ENCODE measurements at regions not wholly inside any gene's neighbourhood (a gene's known extent, or its start where the extent isn't known, plus 50 kb on each side); places are given as distances from the start of the nearest gene placed in this dataset.

- H3K4me1 ChIP-seq (ENCODE audit: control insufficient read depth in 5 of 5, insufficient read depth in 5 of 5, low read length in 5 of 5): peaks cover 0 to 4% (median under 1%) of the 10 kb centered on the region in 5 donors
- H3K27me3 ChIP-seq (ENCODE audit: control insufficient read depth in 5 of 5, insufficient read depth in 4 of 5, low read length in 5 of 5): no peaks in the 10 kb centered on the region
- no peak overlapping the region for H3K27ac ChIP-seq (ENCODE audit: low read depth, low read length)
- no peak overlapping the region for H3K4me3 ChIP-seq (ENCODE audit: low read depth in 1 of 5, low read length in 5 of 5)
- H3K9ac ChIP-seq (ENCODE audit: low read length in 5 of 5): no peak overlapping the region
- H3K36me3 ChIP-seq (ENCODE audit: control insufficient read depth in 5 of 5, insufficient read depth in 5 of 5, low read length in 5 of 5): peaks cover 0 to 16% (median 5%) of the 10 kb centered on the region in 5 donors
- no peaks in the 10 kb centered on the region for H3K9me3 ChIP-seq (ENCODE audit: control insufficient read depth in 5 of 5, low read length in 5 of 5)
Measured at GRCh38 chr10:112006407-112006806, 177.2 kb downstream of the GPAM start.

- Histone ChIP-seq H3K27me3 (ENCODE audit: control insufficient read depth in 5 of 5, insufficient read depth in 4 of 5, low read length in 5 of 5) (no peaks in the 10 kb centered on the region), H3K4me3 (ENCODE audit: low read depth in 1 of 5, low read length in 5 of 5) (no peak overlapping the region), H3K9ac (ENCODE audit: low read length in 5 of 5) (no peak overlapping the region), H3K27ac (ENCODE audit: low read depth, low read length) (peak overlapping the region; percentile 1), H3K36me3 (ENCODE audit: control insufficient read depth in 5 of 5, insufficient read depth in 5 of 5, low read length in 5 of 5) (peaks cover 0 to 16% (median 5%) of the 10 kb centered on the region in 5 donors), H3K4me1 (ENCODE audit: control insufficient read depth in 5 of 5, insufficient read depth in 5 of 5, low read length in 5 of 5) (peaks cover 0 to 3% (median 0%) of the 10 kb centered on the region in 5 donors), H3K9me3 (ENCODE audit: control insufficient read depth in 5 of 5, low read length in 5 of 5) (no peaks in the 10 kb centered on the region)
Measured at GRCh38 chr10:112006831-112007230, 176.7 kb downstream of the GPAM start.

- Histone ChIP-seq H3K4me1 (ENCODE audit: control insufficient read depth in 5 of 5, insufficient read depth in 5 of 5, low read length in 5 of 5) (peaks cover 0 to 7% (median 0%) of the 10 kb centered on the region in 5 donors), H3K27ac (ENCODE audit: low read depth, low read length) (no peak overlapping the region), H3K4me3 (ENCODE audit: low read depth in 1 of 5, low read length in 5 of 5) (no peak overlapping the region), H3K36me3 (ENCODE audit: control insufficient read depth in 5 of 5, insufficient read depth in 5 of 5, low read length in 5 of 5) (peaks cover 0 to 5% (median 0%) of the 10 kb centered on the region in 5 donors), H3K9me3 (ENCODE audit: control insufficient read depth in 5 of 5, low read length in 5 of 5) (no peaks in the 10 kb centered on the region), H3K27me3 (ENCODE audit: control insufficient read depth in 5 of 5, insufficient read depth in 4 of 5, low read length in 5 of 5) (no peaks in the 10 kb centered on the region), H3K9ac (ENCODE audit: low read length in 5 of 5) (no peak overlapping the region)
Measured at GRCh38 chr10:112022196-112022595, 161.4 kb downstream of the GPAM start.

GRCh38 chr10:112024079-112024478 is 159.5 kb downstream of the GPAM start:
- no peak overlapping the region for H3K4me3 ChIP-seq (ENCODE audit: low read depth in 1 of 5, low read length in 5 of 5)
- no peaks in the 10 kb centered on the region for H3K27me3 ChIP-seq (ENCODE audit: control insufficient read depth in 5 of 5, insufficient read depth in 4 of 5, low read length in 5 of 5)
- H3K36me3 ChIP-seq (ENCODE audit: control insufficient read depth in 5 of 5, insufficient read depth in 5 of 5, low read length in 5 of 5): peaks cover 0 to 3% (median 0%) of the 10 kb centered on the region in 5 donors
- H3K9ac ChIP-seq (ENCODE audit: low read length in 5 of 5): no peak overlapping the region
- H3K9me3 ChIP-seq (ENCODE audit: control insufficient read depth in 5 of 5, low read length in 5 of 5): peaks cover 0 to 2% (median 0%) of the 10 kb centered on the region in 5 donors
- peaks cover 0 to 7% (median 0%) of the 10 kb centered on the region in 5 donors for H3K4me1 ChIP-seq (ENCODE audit: control insufficient read depth in 5 of 5, insufficient read depth in 5 of 5, low read length in 5 of 5)
- H3K27ac ChIP-seq (ENCODE audit: low read depth, low read length): no peak overlapping the region

GRCh38 chr10:112025228-112025627 is 158.3 kb downstream of the GPAM start:
- H3K27me3 ChIP-seq (ENCODE audit: control insufficient read depth in 5 of 5, insufficient read depth in 4 of 5, low read length in 5 of 5): no peaks in the 10 kb centered on the region
- H3K9me3 ChIP-seq (ENCODE audit: control insufficient read depth in 5 of 5, low read length in 5 of 5): peaks cover 0 to 6% (median 1%) of the 10 kb centered on the region in 5 donors
- H3K4me3 ChIP-seq (ENCODE audit: low read depth in 1 of 5, low read length in 5 of 5): no peak overlapping the region
- peaks cover 0 to 7% (median 0%) of the 10 kb centered on the region in 5 donors for H3K4me1 ChIP-seq (ENCODE audit: control insufficient read depth in 5 of 5, insufficient read depth in 5 of 5, low read length in 5 of 5)
- H3K9ac ChIP-seq (ENCODE audit: low read length in 5 of 5): no peak overlapping the region
- H3K27ac ChIP-seq (ENCODE audit: low read depth, low read length): no peak overlapping the region
- peaks cover 0 to 3% (median 0%) of the 10 kb centered on the region in 5 donors for H3K36me3 ChIP-seq (ENCODE audit: control insufficient read depth in 5 of 5, insufficient read depth in 5 of 5, low read length in 5 of 5)

- Histone ChIP-seq H3K4me3 (ENCODE audit: low read depth in 1 of 5, low read length in 5 of 5) (no peak overlapping the region), H3K36me3 (ENCODE audit: control insufficient read depth in 5 of 5, insufficient read depth in 5 of 5, low read length in 5 of 5) (peaks cover 0 to 13% (median 0%) of the 10 kb centered on the region in 5 donors), H3K9me3 (ENCODE audit: control insufficient read depth in 5 of 5, low read length in 5 of 5) (peaks cover 0 to 6% (median 3%) of the 10 kb centered on the region in 5 donors), H3K27ac (ENCODE audit: low read depth, low read length) (peak overlapping the region; percentile 55), H3K9ac (ENCODE audit: low read length in 5 of 5) (no peak overlapping the region), H3K4me1 (ENCODE audit: control insufficient read depth in 5 of 5, insufficient read depth in 5 of 5, low read length in 5 of 5) (peaks cover 0 to 5% (median 0%) of the 10 kb centered on the region in 5 donors), H3K27me3 (ENCODE audit: control insufficient read depth in 5 of 5, insufficient read depth in 4 of 5, low read length in 5 of 5) (no peaks in the 10 kb centered on the region)
Measured at GRCh38 chr10:112026438-112026837, 157.1 kb downstream of the GPAM start.

- Histone ChIP-seq H3K4me1 (ENCODE audit: control insufficient read depth in 5 of 5, insufficient read depth in 5 of 5, low read length in 5 of 5) (no peaks in the 10 kb centered on the region), H3K27ac (ENCODE audit: low read depth, low read length) (peak overlapping the region; percentile 55), H3K36me3 (ENCODE audit: control insufficient read depth in 5 of 5, insufficient read depth in 5 of 5, low read length in 5 of 5) (peaks cover 0 to 20% (median 4%) of the 10 kb centered on the region in 5 donors), H3K27me3 (ENCODE audit: control insufficient read depth in 5 of 5, insufficient read depth in 4 of 5, low read length in 5 of 5) (no peaks in the 10 kb centered on the region), H3K9me3 (ENCODE audit: control insufficient read depth in 5 of 5, low read length in 5 of 5) (peaks cover 0 to 6% (median 3%) of the 10 kb centered on the region in 5 donors), H3K4me3 (ENCODE audit: low read depth in 1 of 5, low read length in 5 of 5) (no peak overlapping the region), H3K9ac (ENCODE audit: low read length in 5 of 5) (no peak overlapping the region)
Measured at GRCh38 chr10:112027731-112028280, 155.8 kb downstream of the GPAM start.

- Histone ChIP-seq H3K4me1 (ENCODE audit: control insufficient read depth in 5 of 5, insufficient read depth in 5 of 5, low read length in 5 of 5) (peaks cover 0 to under 1% (median 0%) of the 10 kb centered on the region in 5 donors), H3K9ac (ENCODE audit: low read length in 5 of 5) (no peak overlapping the region), H3K9me3 (ENCODE audit: control insufficient read depth in 5 of 5, low read length in 5 of 5) (peaks cover 0 to 6% (median 3%) of the 10 kb centered on the region in 5 donors), H3K27ac (ENCODE audit: low read depth, low read length) (no peak overlapping the region), H3K36me3 (ENCODE audit: control insufficient read depth in 5 of 5, insufficient read depth in 5 of 5, low read length in 5 of 5) (peaks cover 0 to 33% (median 13%) of the 10 kb centered on the region in 5 donors), H3K4me3 (ENCODE audit: low read depth in 1 of 5, low read length in 5 of 5) (no peak overlapping the region), H3K27me3 (ENCODE audit: control insufficient read depth in 5 of 5, insufficient read depth in 4 of 5, low read length in 5 of 5) (no peaks in the 10 kb centered on the region)
Measured at GRCh38 chr10:112030431-112030830, 153.1 kb downstream of the GPAM start.

- no peak overlapping the region for H3K27ac ChIP-seq (ENCODE audit: low read depth, low read length)
- H3K9me3 ChIP-seq (ENCODE audit: control insufficient read depth in 5 of 5, low read length in 5 of 5): peaks cover 0 to 6% (median 0%) of the 10 kb centered on the region in 5 donors
- H3K4me3 ChIP-seq (ENCODE audit: low read depth in 1 of 5, low read length in 5 of 5): no peak overlapping the region
- H3K9ac ChIP-seq (ENCODE audit: low read length in 5 of 5): no peak overlapping the region
- H3K36me3 ChIP-seq (ENCODE audit: control insufficient read depth in 5 of 5, insufficient read depth in 5 of 5, low read length in 5 of 5): peaks cover 0 to 25% (median 5%) of the 10 kb centered on the region in 5 donors
- peaks cover 0 to 11% (median 6%) of the 10 kb centered on the region in 5 donors for H3K4me1 ChIP-seq (ENCODE audit: control insufficient read depth in 5 of 5, insufficient read depth in 5 of 5, low read length in 5 of 5)
- H3K27me3 ChIP-seq (ENCODE audit: control insufficient read depth in 5 of 5, insufficient read depth in 4 of 5, low read length in 5 of 5): no peaks in the 10 kb centered on the region
Measured at GRCh38 chr10:112039823-112040222, 143.7 kb downstream of the GPAM start.

GRCh38 chr10:112040696-112041095 is 142.9 kb downstream of the GPAM start:
- Histone ChIP-seq H3K9me3 (ENCODE audit: control insufficient read depth in 5 of 5, low read length in 5 of 5) (peaks cover 0 to 6% (median 0%) of the 10 kb centered on the region in 5 donors), H3K27ac (ENCODE audit: low read depth, low read length) (no peak overlapping the region), H3K36me3 (ENCODE audit: control insufficient read depth in 5 of 5, insufficient read depth in 5 of 5, low read length in 5 of 5) (peaks cover 0 to 21% (median 0%) of the 10 kb centered on the region in 5 donors), H3K4me1 (ENCODE audit: control insufficient read depth in 5 of 5, insufficient read depth in 5 of 5, low read length in 5 of 5) (peaks cover 0 to 11% (median 4%) of the 10 kb centered on the region in 5 donors), H3K4me3 (ENCODE audit: low read depth in 1 of 5, low read length in 5 of 5) (no peak overlapping the region), H3K27me3 (ENCODE audit: control insufficient read depth in 5 of 5, insufficient read depth in 4 of 5, low read length in 5 of 5) (no peaks in the 10 kb centered on the region), H3K9ac (ENCODE audit: low read length in 5 of 5) (no peak overlapping the region)

All from subcutaneous abdominal adipose tissue (tissue), 5 donors.